C4-2B (cell line): ENCODE measurements at regions not wholly inside any gene's neighbourhood (a gene's known extent, or its start where the extent isn't known, plus 50 kb on each side); places are given as distances from the start of the nearest gene placed in this dataset.

ENCODE experiments used
- H3K27ac ChIP-seq: fragments of 450-650 bp; 2 replicates; pipeline ENCODE4 v1.5.1; 2017
- CTCF ChIP-seq: fragments of 450-650 bp; conservative IDR thresholded peaks from 2 replicates; pipeline ENCODE4 v1.5.1; 2017; ENCODE audit warnings: mild to moderate bottlenecking
- ZFX ChIP-seq: fragments of 450-650 bp; IDR thresholded peaks from 2 replicates; pipeline ENCODE4 v1.6.1; 2017

GRCh38 chr10:120328647-120329046, 128.4 kb upstream of the PLPP4 start:
- no peak for TF ChIP-seq ZFX
- no peak for TF ChIP-seq CTCF
- no peak overlapping the region for H3K27ac ChIP-seq

- TF ChIP-seq ZFX, result no peak
- no peak for TF ChIP-seq CTCF
- H3K27ac ChIP-seq, result no peak overlapping the region
Measured at GRCh38 chr10:120335553-120335952, 121.5 kb upstream of the PLPP4 start.

- TF ChIP-seq ZFX (no peak), CTCF (no peak)
- no peak overlapping the region; the same call in 1 of the 2 replicates for H3K27ac ChIP-seq
Measured at GRCh38 chr10:120336306-120336910, 120.6 kb upstream of the PLPP4 start.

DNA sequence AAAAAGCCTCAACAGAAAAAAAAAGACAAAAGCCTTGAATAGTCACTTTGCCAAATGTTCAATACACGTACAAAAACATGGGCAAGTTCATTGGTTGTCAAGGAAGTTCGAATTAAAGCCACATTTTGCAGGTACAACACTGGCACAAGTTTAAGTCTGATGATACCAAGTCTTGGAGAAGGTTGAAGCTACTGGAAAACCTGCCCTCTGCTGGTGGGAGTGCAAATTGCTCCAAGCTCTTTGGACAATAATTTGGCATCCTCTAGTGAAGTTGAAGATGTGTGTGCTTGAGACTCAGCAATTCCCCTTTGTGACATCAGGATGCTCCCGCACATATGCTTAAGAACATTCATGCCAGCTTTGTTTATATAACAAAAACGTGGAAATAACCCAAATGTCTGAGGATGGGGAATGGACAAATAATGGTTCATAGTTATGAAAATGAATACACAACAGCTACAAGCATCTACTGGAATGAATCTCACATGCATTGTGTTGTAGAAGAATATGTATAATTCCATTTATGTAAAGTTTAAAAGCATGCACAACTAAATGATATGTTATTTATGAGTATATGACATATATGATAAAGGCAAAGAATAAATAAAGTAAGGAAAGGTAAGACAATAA, 120.0 kb upstream of the PLPP4 start:
- TF ChIP-seq CTCF (peak; percentile 93), ZFX (no peak)
- H3K27ac ChIP-seq, result no peak overlapping the region

GRCh38 chr10:120342115-120342714, 114.8 kb upstream of the PLPP4 start:
- no peak overlapping the region for H3K27ac ChIP-seq
- TF ChIP-seq ZFX, result no peak
- TF ChIP-seq CTCF, result no peak

GRCh38 chr10:120345186-120345585, 111.8 kb upstream of the PLPP4 start:
- TF ChIP-seq ZFX, result no peak
- TF ChIP-seq CTCF, result no peak
- no peak overlapping the region for H3K27ac ChIP-seq

- no peak overlapping the region for H3K27ac ChIP-seq
- TF ChIP-seq ZFX (no peak), CTCF (no peak)
Measured at GRCh38 chr10:120347644-120348043, 109.4 kb upstream of the PLPP4 start.
